Gastrocnemius medialis (tissue), 4 donors: ENCODE measurements at regions not wholly inside any gene's neighbourhood (a gene's known extent, or its start where the extent isn't known, plus 50 kb on each side); places are given as distances from the start of the nearest gene placed in this dataset.

Experiments used
- CTCF ChIP-seq, 5 experiments: fragments of 450-650 bp in 3 of 5; fragments of 200-600 bp in 2 of 5; sonication (generic) in 2 of 5; IDR thresholded peaks in 4 of 5; conservative IDR thresholded peaks in 1 of 5; 1 replicate in 4 of 5; 2 replicates in 1 of 5; pipeline ENCODE4 v1.5.1; 2016 to 2019; ENCODE audit warnings: antibody characterized with exemption in 5 of 5, mild to moderate bottlenecking in 3 of 5, moderate library complexity in 3 of 5
- POLR2A ChIP-seq, 2 donors: fragments of 450-650 bp; IDR thresholded peaks; one replicate each; pipeline ENCODE4 v1.6.1; 2017; ENCODE audit warnings: antibody characterized with exemption in 2 of 2, mild to moderate bottlenecking in 2 of 2, moderate library complexity in 2 of 2

- no peak for TF ChIP-seq CTCF (IDR thresholded peaks at IDR 0.05 in 4 of 5, conservative IDR thresholded peaks at IDR 0.05 in 1 of 5)
- TF ChIP-seq POLR2A (IDR thresholded peaks at IDR 0.05): no peak
Measured at GRCh38 chr20:47861116-47861515, 75.8 kb upstream of the SULF2 start.
